HepG2 (cell line): ENCODE measurements at regions not wholly inside any gene's neighbourhood (a gene's known extent, or its start where the extent isn't known, plus 50 kb on each side); places are given as distances from the start of the nearest gene placed in this dataset.

Source experiments
- ATAC-seq: fragments of 200-7000 bp; cut with Tn5 transposase; 3 replicates; pipeline ENCODE4 v1.9.1; 2020; ENCODE audit warnings: mild to moderate bottlenecking, moderate library complexity
- BruUV-seq: library from RNA; stranded (reverse); fragments of 400-500 nt; replicated peaks from 2 replicates; lab custom pipeline; 2021; lab: Mats Ljungman, UMichigan
- CTCF ChIA-PET: fragments of 300-600 bp; formaldehyde crosslinking; extraction: SDS; loops from one replicate; lab custom pipeline; 2021; ENCODE audit warnings: low total read pairs, inconsistent platforms, low intra/inter-chr PET ratio; lab: Yijun Ruan, JAX
- POLR2A ChIA-PET: fragments of 350-600 bp; sonication (Branson Sonifier 250); formaldehyde crosslinking; loops from one replicate; lab custom pipeline; 2020; ENCODE audit warnings: antibody characterized with exemption, inconsistent platforms; lab: Yijun Ruan, JAX
- DNase-seq: peaks from one replicate; pipeline ENCODE4 v3.0.0-alpha.2; 2015; ENCODE audit warnings: low spot score
- FAIRE-seq: peaks from 3 replicates; lab custom pipeline; 2011; peaks lifted over from hg19 to GRCh38; lab: Jason Lieb, UNC
- H2AFZ ChIP-seq: one replicate; pipeline ENCODE4 v1.6.1; 2011; ENCODE audit warnings: low read length, inconsistent platforms
- H3K27ac ChIP-seq: fragments of 300-600 bp; 3 replicates; pipeline ENCODE4 v1.8.0; 2011; ENCODE audit warnings: mixed run types, mild to moderate bottlenecking, mixed read lengths, low read length, inconsistent platforms; ENCODE audit not compliant: insufficient read depth; ENCODE audit errors: extremely low read length
- H3K27me3 ChIP-seq, 2 experiments: fragments of 200-600 bp in 1 of 2; 2 replicates in 1 of 2; 3 replicates in 1 of 2; pipeline versions ENCODE4 v1.6.0 to v1.8.0; 2011; ENCODE audit warnings: low read length in 2 of 2, mild to moderate bottlenecking in 2 of 2, moderate library complexity in 2 of 2, inconsistent platforms in 1 of 2; ENCODE audit not compliant: insufficient read depth in 2 of 2, control insufficient read depth in 1 of 2
- H3K36me3 ChIP-seq, 2 experiments: fragments of 200-600 bp in 1 of 2; replicated peaks in 1 of 2; 2 replicates in 1 of 2; 3 replicates in 1 of 2; pipeline versions ENCODE4 v1.5.1 to v1.8.0; 2011; ENCODE audit warnings: low read length in 2 of 2, inconsistent platforms in 1 of 2; ENCODE audit not compliant: insufficient read depth in 2 of 2, control insufficient read depth in 1 of 2
- H3K4me1 ChIP-seq: 2 replicates; pipeline ENCODE4 v1.5.1; 2012; ENCODE audit warnings: low read length, inconsistent platforms; ENCODE audit not compliant: insufficient read depth
- H3K4me2 ChIP-seq: 2 replicates; pipeline ENCODE4 v1.6.0; 2011; ENCODE audit warnings: low read depth, low read length, inconsistent platforms
- H3K4me3 ChIP-seq, 3 experiments: fragments of 200-600 bp in 1 of 3; sonication (generic), shearing (Covaris generic) in 1 of 3; replicated peaks in 1 of 3; 2 replicates each; pipeline ENCODE4 v1.5.1; 2011 to 2016; ENCODE audit warnings: low read length in 3 of 3, inconsistent platforms in 2 of 3, low read depth in 2 of 3, mild to moderate bottlenecking in 2 of 3, control low read depth in 1 of 3, mixed read lengths in 1 of 3; ENCODE audit not compliant: insufficient read depth in 1 of 3
- H3K79me2 ChIP-seq: one replicate; pipeline ENCODE4 v1.6.1; 2011; ENCODE audit warnings: low read length, inconsistent platforms; ENCODE audit not compliant: insufficient read depth
- H3K9ac ChIP-seq: 2 replicates; pipeline ENCODE4 v1.6.0; 2011; ENCODE audit warnings: mild to moderate bottlenecking, low read depth, low read length, inconsistent platforms; ENCODE audit not compliant: insufficient read depth
- H3K9me3 ChIP-seq: 2 replicates; pipeline ENCODE4 v1.5.1; 2012; ENCODE audit warnings: mild to moderate bottlenecking, low read length
- H4K20me1 ChIP-seq: 2 replicates; pipeline ENCODE4 v1.6.0; 2011; ENCODE audit warnings: inconsistent platforms, mild to moderate bottlenecking, low read length, moderate library complexity; ENCODE audit not compliant: insufficient read depth
- CBFB ChIP-seq: sonication (generic); formaldehyde crosslinking; IDR thresholded peaks from 2 replicates; pipeline ENCODE4 v1.4.0; 2020; ENCODE audit warnings: missing genetic modification reagents
- CREB1 ChIP-seq, 2 experiments: fragments of 450-650 bp in 1 of 2; IDR thresholded peaks; 2 replicates each; pipeline ENCODE4 v1.6.1; 2016 to 2017; ENCODE audit warnings: control low read depth in 1 of 2, mild to moderate bottlenecking in 1 of 2, missing compliant biosample characterization in 1 of 2, missing genetic modification characterization in 1 of 2
- PHB2 ChIP-seq: fragments of 450-650 bp; IDR thresholded peaks from 2 replicates; pipeline ENCODE4 v1.6.1; 2018; ENCODE audit not compliant: partially characterized antibody
- TBX3 ChIP-seq: fragments of 450-650 bp; IDR thresholded peaks from 2 replicates; pipeline ENCODE4 v1.6.1; 2017; ENCODE audit warnings: antibody characterized with exemption, mild to moderate bottlenecking, inconsistent platforms, borderline replicate concordance
- ZNF17 ChIP-seq: sonication (generic); formaldehyde crosslinking; IDR thresholded peaks from 2 replicates; pipeline ENCODE4 v1.5.0; 2020; ENCODE audit warnings: mild to moderate bottlenecking, missing genetic modification reagents
- ZNF790 ChIP-seq: sonication (generic); formaldehyde crosslinking; IDR thresholded peaks from 2 replicates; pipeline ENCODE4 v1.8.0; 2022; ENCODE audit warnings: missing genetic modification reagents, mild to moderate bottlenecking, borderline replicate concordance
- WGBS: methylation state at CpG from one replicate; pipeline ENCODE4 v1.1.6; 2017; ENCODE audit warnings: low lambda C conversion rate; 5-methylcytosine and 5-hydroxymethylcytosine counted together
- in situ Hi-C: cut with HindIII; loops from 2 replicates; pipeline ENCODE4 v1.10.0; 2017; ENCODE audit warnings: low pct_unique_long_range_greater_than_20kb; ENCODE audit not compliant: extremely low pct_ligation_motif_present
- intact Hi-C: fragments of 100-400 bp; cut with micrococcal nuclease; formaldehyde crosslinking; loops from one replicate; pipeline ENCODE4 v1.10.0; 2022; ENCODE audit not compliant: unreplicated experiment
- TF ChIP-seq, protein P1 (sequence below): fragments of 450-650 bp; IDR thresholded peaks from 2 replicates; pipeline ENCODE4 v1.6.1; 2016

DNA sequence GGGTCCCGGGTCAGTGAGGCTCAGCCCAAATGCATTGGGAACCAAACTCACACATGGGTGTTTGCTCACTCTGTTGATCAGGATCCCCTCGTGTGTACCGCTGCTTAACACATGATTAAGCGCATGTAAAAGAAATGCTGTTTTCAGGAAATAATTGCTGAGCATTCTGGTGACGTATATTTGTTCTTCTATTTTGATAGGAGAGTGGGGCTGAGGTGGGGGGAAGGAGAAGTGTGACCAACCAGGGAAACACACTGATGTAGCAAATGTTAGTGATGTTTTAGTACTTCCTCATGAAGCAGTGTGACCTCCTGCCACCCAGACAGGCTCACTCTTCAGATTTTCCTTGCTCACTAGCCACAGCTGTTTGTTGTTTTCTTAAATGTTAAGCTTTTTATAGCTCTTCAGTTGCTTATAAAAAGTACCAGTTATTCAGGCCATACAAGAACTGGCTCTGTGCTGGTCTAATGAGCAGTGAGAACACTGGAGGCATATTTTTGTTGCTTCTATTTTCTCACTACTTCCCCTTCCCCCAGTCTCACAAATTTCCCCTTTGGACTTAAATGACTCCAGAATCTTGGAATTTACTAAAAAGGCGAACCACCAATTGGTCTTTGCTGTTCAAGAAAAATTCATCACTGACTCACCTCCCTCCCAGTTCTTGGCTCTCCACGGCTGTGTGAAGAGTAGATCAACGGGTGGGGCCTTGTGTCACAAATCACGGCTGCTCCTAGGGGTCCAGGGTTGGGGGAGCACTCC, 79.2 kb upstream of the BACH2 start:
- H2AFZ ChIP-seq: no peak overlapping the region
- H3K36me3 ChIP-seq: no peaks in the 10 kb centered on the region
- intact Hi-C loops: loop anchor here (10.0 kb wide), 1 partner anchor 269 kb away; no protein-coding TSS in a partner anchor
- POLR2A ChIA-PET: no interaction called here
- no peak overlapping the region for H3K4me3 ChIP-seq
- no TSS peak for BruUV-seq
- DNase-seq (no peak), ATAC-seq (no peak), FAIRE-seq (no peak)
- H3K4me2 ChIP-seq: no peak overlapping the region
- no peak overlapping the region for H3K27ac ChIP-seq
- no peak overlapping the region for H3K9ac ChIP-seq
- H4K20me1 ChIP-seq: no peaks in the 10 kb centered on the region
- no peaks in the 10 kb centered on the region for H3K4me1 ChIP-seq
- no peaks in the 10 kb centered on the region for H3K9me3 ChIP-seq
- 25% methylated on average over 9 of the region's 9 CpGs for WGBS
- in situ Hi-C loops: no loop called here
- no peaks in the 10 kb centered on the region for H3K79me2 ChIP-seq
- TF ChIP-seq CREB1 (IDR thresholded peaks at IDR 0.05) (peak; percentile 57; the same call in 1 of the 2 replicates), CREB1 (CRISPR knock-in tag; IDR thresholded peaks at IDR 0.05) (no peak), CBFB (CRISPR knock-in tag) (no peak)
- TF ChIP-seq, protein P1, sequence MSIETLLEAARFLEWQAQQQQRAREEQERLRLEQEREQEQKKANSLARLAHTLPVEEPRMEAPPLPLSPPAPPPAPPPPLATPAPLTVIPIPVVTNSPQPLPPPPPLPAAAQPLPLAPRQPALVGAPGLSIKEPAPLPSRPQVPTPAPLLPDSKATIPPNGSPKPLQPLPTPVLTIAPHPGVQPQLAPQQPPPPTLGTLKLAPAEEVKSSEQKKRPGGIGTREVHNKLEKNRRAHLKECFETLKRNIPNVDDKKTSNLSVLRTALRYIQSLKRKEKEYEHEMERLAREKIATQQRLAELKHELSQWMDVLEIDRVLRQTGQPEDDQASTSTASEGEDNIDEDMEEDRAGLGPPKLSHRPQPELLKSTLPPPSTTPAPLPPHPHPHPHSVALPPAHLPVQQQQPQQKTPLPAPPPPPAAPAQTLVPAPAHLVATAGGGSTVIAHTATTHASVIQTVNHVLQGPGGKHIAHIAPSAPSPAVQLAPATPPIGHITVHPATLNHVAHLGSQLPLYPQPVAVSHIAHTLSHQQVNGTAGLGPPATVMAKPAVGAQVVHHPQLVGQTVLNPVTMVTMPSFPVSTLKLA: 0 out of 2 replicates have a peak, but pooled peaks have one; percentile 10
- H3K27me3 ChIP-seq: peaks cover 0 to 2% of the 10 kb centered on the region in 2 experiments; a peak in 1 of 5 replicates
- CTCF ChIA-PET: no interaction called here

GRCh38 chr6:90374201-90374600, 77.6 kb upstream of the BACH2 start:
- 4% methylated on average over 4 of the region's 4 CpGs for WGBS
- H3K4me1 ChIP-seq: no peaks in the 10 kb centered on the region

More at GRCh38 chr6:90374201-90374600, 77.6 kb upstream of the BACH2 start:
- no TSS peak for BruUV-seq
- no peak overlapping the region for H3K9ac ChIP-seq
- in situ Hi-C loops (no loop called here), intact Hi-C loops (loop anchor here (10.0 kb wide), 1 partner anchor 271 kb away; no protein-coding TSS in a partner anchor)
- DNase-seq: no peak
- H3K4me3 ChIP-seq: no peak overlapping the region
- no peaks in the 10 kb centered on the region for H3K79me2 ChIP-seq
- no peak overlapping the region for H3K27ac ChIP-seq
- no peak overlapping the region for H2AFZ ChIP-seq
- no peak overlapping the region for H3K4me2 ChIP-seq
- ATAC-seq: no peak
- H3K9me3 ChIP-seq: no peaks in the 10 kb centered on the region
- FAIRE-seq: no peak
- H4K20me1 ChIP-seq: no peaks in the 10 kb centered on the region
- POLR2A ChIA-PET: no interaction called here
- TF ChIP-seq PHB2: no peak
- TF ChIP-seq ZNF17: no peak
- no peak for TF ChIP-seq TBX3
- TF ChIP-seq ZNF790 (CRISPR knock-in tag): no peak
- CTCF ChIA-PET: no interaction called here
- peaks cover 0 to 2% of the 10 kb centered on the region in 2 experiments; a peak in 2 of 5 replicates for H3K27me3 ChIP-seq
- H3K36me3 ChIP-seq: no peaks in the 10 kb centered on the region
